Pancreas (tissue), 10 donors: ENCODE measurements at regions not wholly inside any gene's neighbourhood (a gene's known extent, or its start where the extent isn't known, plus 50 kb on each side); places are given as distances from the start of the nearest gene placed in this dataset.
"Not testable (repeated sequence)": the region's sequence is repeated elsewhere in the genome, so short reads cannot be mapped to it uniquely, and the experiment has no call there.

ENCODE experiments used
- ATAC-seq, 4 donors: fragments of 200-7000 bp; cut with Tn5 transposase; one replicate each; pipeline versions ENCODE4 v1.8.0 to v1.9.1; 2020; ENCODE audit warnings: mild to moderate bottlenecking in 4 of 4, moderate library complexity in 4 of 4
- DNase-seq, 6 donors: peaks; one replicate each; pipeline ENCODE4 v3.0.0-alpha.2; 2020
- FAIRE-seq: peaks from 2 replicates; lab custom pipeline; 2012; peaks lifted over from hg19 to GRCh38; lab: Jason Lieb, UNC
- H3K27ac ChIP-seq, 4 donors: fragments of 200-600 bp; sonication (generic); 1 replicate in 3 of 4; 2 replicates in 1 of 4; pipeline versions ENCODE4 v1.5.0 to v1.8.0; 2020
- H3K27me3 ChIP-seq, 4 donors: fragments of 200-600 bp; one replicate each; pipeline ENCODE4 v1.8.0; 2021
- H3K36me3 ChIP-seq, 3 donors: fragments of 200-600 bp; sonication (generic) in 1 of 3; one replicate each; pipeline versions ENCODE4 v1.5.0 to v1.8.0; 2020 to 2021
- H3K4me1 ChIP-seq, 3 donors: fragments of 200-600 bp; one replicate each; pipeline ENCODE4 v1.8.0; 2021
- H3K4me3 ChIP-seq, 4 donors: fragments of 200-600 bp; sonication (generic) in 2 of 4; one replicate each; pipeline versions ENCODE4 v1.5.0 to v1.8.0; 2020 to 2021
- H3K9me3 ChIP-seq, 4 donors: fragments of 200-600 bp; one replicate each; pipeline ENCODE4 v1.8.0; 2021
- CTCF ChIP-seq, 4 donors: fragments of 200-600 bp; sonication (generic) in 3 of 4; IDR thresholded peaks; one replicate each; pipeline versions ENCODE4 v1.5.0 to v1.8.0; 2021; ENCODE audit warnings: antibody characterized with exemption in 4 of 4
- WGBS, 2 donors: extraction: QIAGEN DNeasy Blood & Tissue Kit; methylation state at CpG; one replicate each; pipeline ENCODE4 v1.1.7; 2013; 5-methylcytosine and 5-hydroxymethylcytosine counted together
- intact Hi-C, 3 donors: fragments of 100-400 bp; cut with DNase I; formaldehyde crosslinking; loops; one replicate each; pipeline versions ENCODE4 v1.11.1 to v1.14.2; 2022
- donor health status: healthy with polysubstance abuse.
- donor health status: DM: no; HTN: no; CAD: no; lungs with moderate emphysema.
- donor health status: DM: no; HTN: no; CAD: no.
- donor health status: control.
- donor health status: control.
- donor health status: Bipolar disorder and iron deficiency.
- donor health status: DM: yes; HTN: yes; CAD: no.
- donor health status: DM: no; HTN: no; CAD: no.
- donor health status: DM: no; HTN: no; CAD: no.
- donor health status: DM: yes; HTN: yes; CAD: no.

- peak in 3 of 4 donors; percentile 22 to 34 (median 26) for TF ChIP-seq CTCF (IDR thresholded peaks at IDR 0.05)
- Histone ChIP-seq H3K27ac (peak overlapping the region in 3 of 4 donors; percentile 29 to 65 (median 63)), H3K36me3 (no peaks in the 10 kb centered on the region), H3K27me3 (no peaks in the 10 kb centered on the region), H3K4me1 (peaks cover 6 to 19% (median 19%) of the 10 kb centered on the region in 3 donors), H3K9me3 (no peaks in the 10 kb centered on the region), H3K4me3 (peak overlapping the region in 1 of 4 donors; percentile 19)
- peak; percentile 91 to 97 (median 97) for ATAC-seq
- intact Hi-C loops: no loop called here
- 29 to 32% methylated on average over 5 of the region's 5 CpGs for WGBS, 2 donors
- FAIRE-seq: no peak
- peak in 5 of 6 donors; percentile 49 to 72 (median 63) for DNase-seq
Measured at GRCh38 chr4:128427832-128428366, 140.3 kb upstream of the PGRMC2 start.

GRCh38 chr4:128424527-128425497 is 137.2 kb upstream of the PGRMC2 start:
- H3K27me3 ChIP-seq: no peaks in the 10 kb centered on the region
- 39 to 42% methylated on average over 4 of the region's 4 CpGs for WGBS, 2 donors
- DNase-seq (no peak), ATAC-seq (peak; percentile 34 to 68 (median 48)), FAIRE-seq (no peak)
- H3K4me1 ChIP-seq: peaks cover 6 to 19% (median 19%) of the 10 kb centered on the region in 3 donors
- H3K27ac ChIP-seq: peak overlapping the region in 2 of 4 donors; percentile 1 to 30
- H3K36me3 ChIP-seq: no peaks in the 10 kb centered on the region
- TF ChIP-seq CTCF (IDR thresholded peaks at IDR 0.05): no peak
- intact Hi-C loops: no loop called here
- H3K9me3 ChIP-seq: no peaks in the 10 kb centered on the region
- H3K4me3 ChIP-seq: no peak overlapping the region

GRCh38 chr4:128422296-128422695 is 134.7 kb upstream of the PGRMC2 start:
- DNase-seq, H3K27me3 ChIP-seq, intact Hi-C loops, H3K9me3 ChIP-seq, H3K4me3 ChIP-seq, FAIRE-seq, H3K36me3 ChIP-seq, H3K27ac ChIP-seq: not testable (repeated sequence)
- WGBS, 2 donors: 57 to 69% methylated on average over 5 of the region's 5 CpGs
- peak in 2 of 4 donors; percentile 21 to 28 for ATAC-seq
- H3K4me1 ChIP-seq: peaks cover 6 to 19% (median 19%) of the 10 kb centered on the region in 3 donors

GRCh38 chr4:128416921-128417320 is 129.3 kb upstream of the PGRMC2 start:
- FAIRE-seq: no peak
- no peak overlapping the region for H3K27ac ChIP-seq
- H3K27me3 ChIP-seq: no peaks in the 10 kb centered on the region
- no peaks in the 10 kb centered on the region for H3K9me3 ChIP-seq
- H3K36me3 ChIP-seq: no peaks in the 10 kb centered on the region
- no peak for DNase-seq
- TF ChIP-seq CTCF (IDR thresholded peaks at IDR 0.05): no peak
- intact Hi-C loops: no loop called here
- H3K4me3 ChIP-seq: no peak overlapping the region
- no peaks in the 10 kb centered on the region for H3K4me1 ChIP-seq
- no peak for ATAC-seq
- 72 to 75% methylated on average over 3 of the region's 3 CpGs for WGBS, 2 donors

- Histone ChIP-seq H3K4me1 (no peaks in the 10 kb centered on the region), H3K27me3 (no peaks in the 10 kb centered on the region), H3K36me3 (no peaks in the 10 kb centered on the region), H3K27ac (no peak overlapping the region), H3K9me3 (no peaks in the 10 kb centered on the region), H3K4me3 (no peak overlapping the region)
- intact Hi-C loops: no loop called here
- FAIRE-seq (no peak), DNase-seq (no peak), ATAC-seq (no peak)
- 95 to 97% methylated on average over 5 of the region's 5 CpGs for whole genome bisulfite sequencing, 2 donors
- no peak for TF ChIP-seq CTCF (IDR thresholded peaks at IDR 0.05)
Measured at GRCh38 chr4:128410037-128410436, 122.4 kb upstream of the PGRMC2 start.
